ENCODE measurements at regions not wholly inside any gene's neighbourhood (a gene's known extent, or its start where the extent isn't known, plus 50 kb on each side); places are given as distances from the start of the nearest gene placed in this dataset.
A peak's percentile ranks its signal among the peaks of the same experiment; 100 is the strongest.
"Not testable (repeated sequence)": the region's sequence is repeated elsewhere in the genome, so short reads cannot be mapped to it uniquely, and the experiment has no call there.

DNA sequence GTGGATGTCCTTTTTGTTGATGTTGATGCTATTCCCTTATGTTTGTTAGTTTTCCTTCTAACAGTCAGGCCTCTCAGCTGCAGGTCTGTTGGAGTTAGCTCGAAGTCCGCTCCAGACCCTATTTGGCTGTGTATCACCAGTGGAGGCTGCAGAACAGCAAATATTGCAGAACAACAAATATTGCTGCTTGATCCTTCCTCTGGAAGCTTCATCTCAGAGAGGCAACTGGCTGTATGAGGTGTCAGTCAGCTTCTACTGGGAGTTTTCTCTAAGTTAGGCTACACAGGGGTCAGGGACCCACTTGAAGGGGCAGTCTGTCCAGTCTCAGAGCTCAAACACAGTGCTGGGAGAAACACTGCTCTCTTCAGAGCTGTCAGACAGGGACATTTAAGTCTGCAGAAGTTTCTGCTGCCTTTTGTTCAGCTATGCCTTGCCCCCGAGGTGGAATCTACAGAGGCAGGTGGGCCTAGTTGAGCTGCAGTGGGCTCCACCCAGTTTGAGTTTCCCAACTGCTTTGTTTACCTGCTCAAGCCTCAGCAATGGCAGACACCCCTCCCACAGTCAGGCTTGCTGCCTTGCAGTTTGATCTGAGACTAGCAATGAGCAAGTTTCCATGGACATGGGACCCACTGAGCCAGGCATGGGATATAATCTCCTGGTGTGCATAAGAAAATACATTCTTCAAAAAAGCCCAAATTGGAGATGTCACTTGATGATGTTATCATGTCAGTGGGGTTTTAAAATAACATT lies 99.5 kb downstream of the KDM5D start:
- DNase-seq (ENCODE audit: low spot score), result no peak

DNA sequence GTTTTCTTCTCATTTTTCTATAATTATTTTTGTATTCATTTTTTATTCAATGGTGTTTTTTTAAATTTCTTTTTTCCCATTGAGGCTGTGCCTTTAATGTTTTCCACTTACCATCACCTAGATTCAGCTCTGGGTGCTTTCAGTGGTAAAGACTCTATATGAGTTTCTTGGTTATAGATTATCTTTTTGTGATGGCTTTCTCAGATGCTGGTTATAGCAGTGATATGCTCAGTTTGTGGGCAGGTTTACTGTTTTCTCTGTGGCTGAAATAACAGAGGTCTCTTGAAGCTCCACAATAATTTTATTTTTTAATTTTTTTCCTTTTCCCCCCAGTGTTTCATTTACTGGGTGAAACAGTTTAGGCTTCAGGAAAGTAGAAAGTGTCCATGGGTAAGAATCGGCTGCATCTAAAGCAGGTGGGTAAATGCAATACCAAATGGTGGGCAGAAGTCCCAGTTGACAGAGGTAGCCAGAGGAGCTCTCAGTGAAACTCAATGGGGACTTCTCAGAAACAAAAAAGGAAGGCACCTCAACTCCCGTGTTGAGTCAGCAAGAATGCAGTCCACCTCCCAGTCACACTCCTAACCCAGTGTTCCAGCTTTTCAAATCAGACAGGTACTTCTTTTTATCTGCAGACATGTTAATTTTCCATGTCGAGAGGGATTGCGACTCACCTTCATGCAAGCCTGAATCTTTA lies 106.7 kb downstream of the KDM5D start:
- DNase-seq (ENCODE audit: low spot score), result no peak

GRCh38 chrY:19628926-19629325 lies 115.6 kb downstream of the KDM5D start:
- DNase-seq (ENCODE audit: low spot score), result no peak

DNA sequence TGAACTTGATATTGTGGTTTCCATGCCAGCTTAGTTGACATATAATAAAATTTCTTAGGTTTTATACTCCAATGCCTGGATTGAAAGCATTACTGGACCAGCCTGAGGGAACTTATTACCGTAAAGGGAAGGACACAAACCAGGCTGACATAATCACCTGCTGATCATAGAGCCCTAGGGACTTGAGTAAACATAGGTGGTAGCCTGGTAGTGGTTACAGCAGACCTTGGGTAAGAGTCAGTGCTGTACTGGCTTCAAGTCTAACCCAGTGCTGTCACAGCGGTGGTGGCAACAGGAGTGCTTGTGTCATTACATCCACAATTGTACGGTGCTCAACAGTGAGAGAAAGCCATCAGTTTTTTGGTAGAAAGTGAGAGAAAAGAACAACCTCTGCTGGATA lies 122.1 kb downstream of the KDM5D start:
- DNase-seq (ENCODE audit: low spot score), result no peak

DNA sequence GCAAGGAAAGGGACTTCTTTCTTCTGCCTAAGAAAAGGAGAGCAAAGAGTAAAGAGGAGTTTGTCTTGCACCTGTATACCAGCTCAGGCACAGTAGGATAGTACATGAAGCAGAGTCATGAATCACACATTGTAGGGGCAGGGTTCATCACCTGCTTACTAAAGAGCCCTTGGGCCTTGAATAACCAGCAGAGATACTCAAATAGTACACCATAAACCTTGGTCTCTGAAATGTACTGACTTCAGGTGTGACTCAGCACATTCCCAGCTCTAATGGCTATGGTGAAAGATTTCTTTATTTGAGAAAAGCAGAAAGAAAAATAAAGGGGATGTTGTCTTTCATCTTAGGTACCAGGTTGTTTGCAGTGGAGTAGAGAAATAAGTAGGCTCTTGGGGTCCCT lies 122.8 kb downstream of the KDM5D start:
- DNase-seq (ENCODE audit: low spot score), result no peak

DNA sequence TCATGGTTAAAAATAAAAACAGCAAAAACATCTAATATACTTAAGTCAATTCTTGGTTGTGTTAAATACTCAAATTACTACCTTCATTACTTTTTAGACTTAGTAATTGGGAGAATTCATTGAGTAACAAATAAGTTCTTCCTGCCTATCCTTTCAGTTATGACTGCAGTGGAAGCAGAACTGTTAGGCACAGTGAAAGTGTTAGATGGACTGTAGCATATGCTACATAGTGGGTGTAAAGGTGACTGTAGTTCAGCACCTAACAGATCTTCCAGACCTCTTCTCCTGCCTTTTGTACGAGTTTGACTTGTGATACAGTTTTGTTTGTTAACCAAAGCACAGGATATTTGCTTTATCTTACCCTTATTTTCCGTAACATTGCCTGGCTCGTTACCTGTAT lies 143.4 kb downstream of the KDM5D start:
- no peak for DNase-seq (ENCODE audit: low spot score)

GRCh38 chrY:19600711-19601110 lies 143.8 kb downstream of the KDM5D start:
- DNase-seq (ENCODE audit: low spot score), result no peak

GRCh38 chrY:19590235-19590634 lies 154.3 kb downstream of the KDM5D start:
- no peak for DNase-seq (ENCODE audit: low spot score)

GRCh38 chrY:19589664-19590063 lies 154.9 kb downstream of the KDM5D start:
- no peak for DNase-seq (ENCODE audit: low spot score)

DNA sequence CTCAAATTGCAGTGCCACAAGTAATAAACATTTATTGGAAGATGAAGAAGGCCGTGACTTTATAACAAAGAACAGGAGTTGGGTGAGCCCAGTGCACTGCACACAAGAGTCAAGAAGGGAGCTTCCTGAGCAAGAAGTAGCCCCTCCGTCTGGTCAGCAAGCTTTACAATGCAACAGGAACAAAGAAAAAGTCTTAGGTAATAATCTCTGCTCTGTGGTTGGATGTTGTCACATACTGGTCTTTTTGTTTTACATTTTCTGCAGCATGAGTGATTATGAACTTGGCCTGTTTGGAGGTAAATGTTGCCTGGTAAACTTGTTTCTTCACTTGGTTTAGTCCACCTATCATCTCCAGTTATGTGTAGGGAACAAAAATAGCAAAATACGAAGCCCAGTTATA lies 157.2 kb downstream of the KDM5D start:
- no peak for DNase-seq (ENCODE audit: low spot score)

- DNase-seq (ENCODE audit: low spot score), result not testable (repeated sequence)
Measured at GRCh38 chrY:19580990-19581389, 163.5 kb downstream of the KDM5D start.

DNA sequence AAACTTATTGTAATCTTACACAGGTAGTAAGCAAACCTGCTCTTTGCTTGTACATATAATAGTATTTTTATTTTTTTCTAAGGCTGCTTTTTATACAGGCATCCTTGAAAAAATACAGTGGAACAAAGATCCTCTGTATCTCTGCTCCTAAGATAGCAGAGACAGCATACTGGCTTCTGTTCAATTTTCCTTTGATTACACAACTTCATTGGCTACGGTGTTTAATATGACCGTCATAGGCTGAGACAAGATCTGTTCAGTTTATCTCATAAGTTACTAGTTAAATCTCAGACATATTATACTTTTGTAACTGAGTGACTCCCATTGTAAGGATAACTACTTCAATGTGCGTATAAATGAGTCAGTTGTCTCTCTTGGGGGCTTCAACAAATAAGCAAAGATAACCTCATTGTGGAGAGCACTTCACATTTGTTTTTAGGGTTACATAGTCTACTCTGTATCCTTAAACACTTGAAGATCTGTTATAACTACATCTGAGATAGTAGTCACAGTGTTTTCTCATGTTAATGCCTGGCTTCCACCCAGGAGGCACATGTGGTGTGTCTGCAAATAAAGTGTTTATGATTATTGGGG lies 166.1 kb downstream of the KDM5D start:
- no peak for DNase-seq (ENCODE audit: low spot score)

- DNase-seq (ENCODE audit: low spot score), result no peak
Measured at GRCh38 chrY:19577250-19577649, 167.3 kb downstream of the KDM5D start.

DNA sequence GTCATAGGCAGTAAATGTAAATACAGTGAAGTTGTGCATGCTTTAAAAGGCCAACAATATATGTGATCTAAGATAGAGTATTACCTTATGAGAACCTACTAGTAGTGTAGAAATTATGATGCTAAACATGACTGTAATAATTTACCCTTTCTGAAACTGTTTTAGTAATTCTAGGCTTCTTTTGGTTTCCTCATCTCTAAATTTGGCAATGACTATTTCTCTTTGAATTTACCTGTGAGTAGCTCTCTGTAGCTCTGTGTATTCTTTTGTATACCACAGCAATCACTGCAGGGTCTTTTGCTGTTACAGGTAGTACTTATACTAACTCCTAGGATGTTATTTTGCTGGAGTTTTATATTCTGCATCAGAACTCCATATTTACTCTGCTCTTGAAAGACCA lies 169.6 kb downstream of the KDM5D start:
- no peak for DNase-seq (ENCODE audit: low spot score)

DNA sequence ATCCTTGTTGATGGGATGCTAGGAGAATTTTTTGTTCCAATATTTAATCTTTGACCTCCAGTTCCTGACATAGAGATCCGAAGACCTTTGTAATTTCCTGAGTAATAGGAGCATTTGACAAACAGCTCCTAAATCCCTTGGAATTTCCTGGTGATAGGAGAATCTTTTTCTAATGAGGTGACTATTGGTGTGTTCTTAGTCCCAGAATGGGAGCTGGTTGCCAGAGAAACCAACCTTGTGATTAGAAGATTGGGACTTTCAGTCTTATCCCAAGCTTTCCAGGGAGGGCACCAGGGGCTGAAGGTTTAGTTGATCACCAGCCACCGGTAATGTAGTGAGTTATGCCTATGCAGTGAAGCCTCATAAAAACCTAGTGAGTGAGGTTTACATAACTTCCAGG lies 170.9 kb downstream of the KDM5D start:
- no peak for DNase-seq (ENCODE audit: low spot score)

DNA sequence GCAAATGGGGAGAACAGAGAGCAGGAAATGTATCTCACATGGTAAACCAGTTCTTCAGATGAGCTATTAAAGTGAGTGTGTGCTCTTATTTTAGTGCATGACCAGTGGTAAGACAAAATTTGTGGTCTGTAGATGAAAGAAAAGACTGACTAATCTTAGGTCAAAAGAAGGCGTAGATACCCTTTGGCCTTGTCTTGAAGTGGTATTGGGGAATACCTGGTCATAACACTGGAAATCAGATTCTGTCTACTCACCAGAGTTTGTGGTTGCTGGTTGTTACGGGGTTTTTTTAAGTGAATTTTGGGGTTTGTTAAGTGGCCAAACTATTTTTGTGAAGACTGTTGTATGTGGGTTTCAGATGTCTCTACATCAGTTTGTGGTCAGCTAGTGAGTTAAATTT lies 173.5 kb downstream of the KDM5D start:
- DNase-seq (ENCODE audit: low spot score), result no peak

DNA sequence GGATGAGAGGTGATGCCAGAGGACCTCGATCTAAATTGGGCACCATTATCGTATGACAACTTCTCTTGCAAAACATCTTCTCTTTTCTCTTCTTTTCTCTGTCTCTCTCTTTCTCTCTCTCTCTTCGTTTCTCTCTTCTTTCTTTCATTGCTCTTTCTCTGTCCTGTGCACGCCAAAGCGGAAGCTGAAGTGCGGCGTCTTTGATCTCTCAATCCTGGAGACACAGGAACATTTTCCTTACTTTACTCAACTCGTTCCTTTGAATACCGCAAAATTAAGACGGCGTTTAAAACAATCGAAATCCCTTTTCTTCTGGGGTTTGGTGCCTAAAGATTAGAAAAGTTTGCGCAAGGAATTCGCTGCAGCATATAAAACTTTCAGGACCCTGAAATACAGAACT lies 176.6 kb downstream of the KDM5D start:
- no peak for DNase-seq (ENCODE audit: low spot score)

GRCh38 chrY:19567051-19567921 lies 177.2 kb downstream of the KDM5D start:
- DNase-seq (ENCODE audit: low spot score), result peak; percentile 98

DNA sequence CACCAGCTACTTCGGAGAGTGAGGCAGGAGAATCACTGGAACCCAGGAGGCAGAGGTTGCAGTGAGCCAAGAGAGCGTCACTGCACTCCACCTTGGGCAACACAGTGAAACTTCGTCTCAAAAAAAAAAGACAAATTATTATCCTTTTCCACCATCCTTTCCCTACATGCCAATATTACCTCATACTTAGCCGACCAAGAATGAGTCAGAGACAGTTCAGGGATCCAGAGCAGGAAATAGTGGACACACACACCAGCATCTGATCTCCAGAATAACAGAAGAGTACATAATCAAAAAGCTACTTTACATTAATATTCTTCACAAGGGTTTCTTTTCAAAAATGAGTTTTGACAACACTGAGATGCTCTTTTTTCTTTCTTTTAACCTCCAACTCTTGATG lies 185.4 kb downstream of the KDM5D start:
- DNase-seq (ENCODE audit: low spot score), result no peak

- DNase-seq (ENCODE audit: low spot score), result no peak
Measured at GRCh38 chrY:19549671-19550466, 194.7 kb downstream of the KDM5D start.

DNA sequence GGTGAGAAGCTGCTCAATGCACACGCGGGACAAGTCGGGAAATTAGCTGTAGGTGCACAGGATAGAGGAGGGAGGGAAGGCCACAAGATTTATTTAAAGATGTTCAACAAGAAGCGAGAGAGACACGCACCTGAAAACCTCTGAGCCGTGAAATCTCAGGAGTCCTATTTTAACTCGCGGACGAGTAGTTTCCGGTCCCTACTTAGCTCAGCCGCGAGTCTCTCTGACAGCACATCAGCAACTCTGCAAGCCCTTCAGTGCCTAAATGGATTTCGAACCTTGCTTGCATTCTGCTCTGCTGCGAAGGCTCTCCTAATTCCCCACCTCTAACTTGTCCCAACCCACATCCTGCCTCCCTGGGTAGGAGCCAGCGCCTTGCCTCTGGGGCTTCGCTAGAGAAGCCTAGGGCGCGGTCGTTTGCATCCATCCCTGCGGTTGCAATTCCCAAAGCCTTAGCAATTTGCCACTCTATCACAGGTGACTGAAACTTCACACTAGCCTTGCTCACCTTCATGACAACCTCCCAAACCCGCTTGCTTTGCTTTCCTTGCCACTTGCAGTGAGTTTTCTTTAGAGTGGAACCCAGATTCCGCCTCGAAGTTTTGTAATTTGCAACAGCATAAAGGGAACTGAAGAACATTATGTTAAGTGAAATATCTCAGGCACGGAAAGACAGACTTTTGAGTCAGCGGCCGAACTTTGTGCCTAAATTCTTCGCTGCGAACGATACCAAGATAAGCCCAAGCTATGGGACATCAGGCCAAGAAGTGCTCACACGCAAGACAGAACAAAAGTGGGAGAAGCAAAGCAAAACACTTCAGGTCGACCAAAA lies 202.8 kb downstream of the KDM5D start:
- no peak for DNase-seq (ENCODE audit: low spot score)
